NCI-H345 treated with DMSO at 0.1 percent for 48 hours (cell line): ENCODE measurements at regions not wholly inside any gene's neighbourhood (a gene's known extent, or its start where the extent isn't known, plus 50 kb on each side); places are given as distances from the start of the nearest gene placed in this dataset.

Source experiments
- DNase-seq: peaks from one replicate; lab custom pipeline; 2025; ENCODE audit not compliant: unreplicated experiment; lab: John Stamatoyannopoulos, UW

DNA sequence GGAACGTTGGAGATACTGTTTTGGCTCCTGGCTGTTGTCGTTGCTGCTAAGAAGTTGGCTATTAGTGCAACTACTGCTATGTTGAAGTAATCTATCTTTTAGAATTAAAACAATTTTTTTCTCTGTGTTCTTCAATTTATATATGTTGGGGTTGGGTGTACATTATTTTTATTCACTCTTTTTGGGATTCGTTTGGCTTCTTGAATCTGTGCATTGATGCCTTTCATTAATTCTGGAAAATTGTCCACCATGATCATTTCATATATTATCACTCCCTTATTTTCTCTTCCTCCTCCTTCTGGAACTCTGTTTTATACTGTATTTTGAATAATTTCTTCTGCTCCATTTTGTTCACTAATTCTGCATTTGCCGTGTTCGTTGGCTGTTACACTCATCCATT lies 199.5 kb upstream of the PLET1 start:
- DNase-seq = no peak

DNA sequence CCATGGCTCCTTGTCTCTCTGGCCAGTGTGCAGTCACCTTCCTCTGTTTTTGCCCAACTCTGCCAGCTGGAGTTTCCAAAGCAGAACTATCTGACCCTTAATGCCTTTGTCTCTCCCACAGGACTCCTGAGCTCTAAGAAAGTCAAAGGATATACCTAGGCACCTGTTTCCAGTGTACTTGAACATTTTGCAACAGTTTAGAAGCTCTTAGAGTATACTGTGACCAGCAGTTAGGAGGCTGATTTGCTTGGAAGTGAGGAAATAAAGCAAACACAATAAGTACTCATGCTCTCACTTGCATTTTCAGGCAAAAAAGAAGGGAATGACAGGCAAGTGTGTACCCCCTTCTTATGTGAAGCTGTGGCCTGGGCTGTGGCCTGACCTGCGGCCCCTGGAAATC lies 204.3 kb upstream of the PLET1 start:
- no peak for DNase-seq

DNA sequence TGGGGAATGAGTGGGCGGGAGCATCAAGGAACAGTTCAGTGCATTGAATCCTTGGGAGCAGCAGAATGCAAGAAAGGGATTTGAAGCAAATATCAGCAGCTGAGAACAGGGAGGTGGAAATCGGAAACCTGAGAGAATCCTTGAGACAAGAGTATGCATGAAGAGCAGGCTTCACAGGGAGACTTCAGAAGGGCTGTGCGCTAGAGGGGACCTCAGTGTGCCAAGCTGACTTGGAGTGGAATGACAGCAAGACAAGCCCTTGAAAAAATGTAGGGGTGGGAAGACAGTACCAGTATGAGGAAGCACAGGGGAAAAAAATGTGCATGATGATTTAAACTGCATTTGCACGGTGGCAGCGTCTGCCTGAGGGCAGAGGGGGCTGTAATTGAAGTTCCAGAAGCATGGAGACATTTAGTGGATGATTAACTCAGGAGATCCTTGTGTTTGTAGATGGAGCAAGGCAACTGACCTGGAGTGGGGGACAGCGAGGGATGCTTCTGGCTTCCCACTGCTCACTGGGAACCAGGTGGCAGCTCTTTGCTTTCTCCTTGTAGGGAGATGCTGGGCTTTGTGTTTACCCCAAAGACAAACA lies 204.9 kb upstream of the PLET1 start:
- DNase-seq = no peak

GRCh38 chr11:112467721-112468120 lies 207.1 kb upstream of the PLET1 start:
- no peak for DNase-seq

- DNase-seq = no peak
Observed at GRCh38 chr11:112469376-112469775, 208.7 kb upstream of the PLET1 start.

GRCh38 chr11:112470355-112470754 lies 209.7 kb upstream of the PLET1 start:
- DNase-seq = no peak

- no peak for DNase-seq
Observed at GRCh38 chr11:112471731-112472130, 211.1 kb upstream of the PLET1 start.

DNA sequence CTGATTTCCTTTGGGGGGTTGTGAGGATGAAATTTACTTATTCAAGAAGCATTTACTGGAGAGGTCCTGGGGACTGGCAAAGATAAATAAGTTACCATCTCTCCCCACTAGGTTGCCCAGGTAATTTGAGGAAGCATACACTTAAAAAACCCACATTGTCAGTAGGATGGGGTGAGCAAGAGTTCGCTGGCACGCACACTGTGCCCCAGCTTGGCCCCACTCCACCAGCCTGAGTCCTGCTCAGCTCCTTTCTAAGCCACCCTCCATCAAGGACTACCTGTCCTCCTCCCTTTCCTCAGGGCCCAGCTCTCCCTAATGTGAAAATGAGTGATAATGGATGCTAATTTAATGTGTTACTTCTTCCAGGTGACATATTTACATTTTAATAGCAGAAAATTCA lies 216.5 kb upstream of the PLET1 start:
- no peak for DNase-seq

DNA sequence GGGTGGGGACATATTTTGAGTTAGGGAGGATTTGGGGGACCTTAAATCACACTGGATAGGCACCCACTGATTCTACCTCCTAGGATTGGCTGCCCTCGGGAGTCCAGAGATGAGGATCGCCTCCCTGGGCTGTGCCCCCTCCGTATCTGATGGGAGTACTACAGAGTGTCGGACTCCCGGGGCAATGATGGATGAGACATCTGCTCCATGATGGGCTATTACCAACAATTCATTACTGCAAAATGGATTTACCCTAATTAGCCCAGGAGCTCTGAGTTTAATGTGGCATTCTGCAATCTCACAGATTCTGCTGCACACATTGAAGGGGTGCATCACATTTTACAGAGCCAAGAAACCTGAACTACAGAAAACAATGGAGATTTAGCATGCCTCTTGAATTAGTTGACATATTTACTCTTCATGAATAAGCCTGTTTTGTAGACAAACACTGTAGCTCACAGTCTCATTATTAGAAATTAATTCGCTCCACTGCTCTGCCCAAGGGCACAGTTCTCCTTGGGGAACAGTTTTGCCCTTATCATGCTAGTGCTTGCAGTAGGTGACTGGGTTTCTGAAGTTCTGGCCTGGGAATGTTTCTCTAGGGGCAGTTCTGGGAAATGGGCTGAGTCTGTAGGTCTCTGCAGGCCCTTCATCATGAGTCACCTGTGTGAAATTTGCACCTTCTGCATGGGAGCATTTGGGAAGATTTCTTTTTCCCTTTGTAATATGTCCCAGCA lies 217.1 kb upstream of the PLET1 start:
- no peak for DNase-seq

DNA sequence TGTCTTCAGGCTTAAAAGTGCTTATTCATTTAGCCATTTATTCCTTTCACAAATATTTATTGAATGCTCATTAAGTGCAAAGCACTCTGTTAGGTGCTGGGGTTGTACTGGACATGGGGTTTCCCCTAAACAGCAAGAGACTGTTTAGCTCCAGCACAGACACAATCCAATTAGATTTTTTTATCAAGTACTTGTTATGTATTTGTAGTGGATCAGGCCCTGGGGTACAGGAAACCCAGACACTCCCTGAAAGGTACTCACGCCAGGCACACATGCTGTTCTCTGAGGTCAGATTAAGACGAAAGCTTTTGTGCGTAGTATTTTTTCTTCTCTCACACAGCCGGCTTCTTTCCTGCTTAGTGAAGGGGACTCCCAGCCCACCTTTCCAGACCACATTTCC lies 218.1 kb upstream of the PLET1 start:
- DNase-seq = no peak

GRCh38 chr11:112481431-112481830 lies 220.8 kb upstream of the PLET1 start:
- no peak for DNase-seq

DNA sequence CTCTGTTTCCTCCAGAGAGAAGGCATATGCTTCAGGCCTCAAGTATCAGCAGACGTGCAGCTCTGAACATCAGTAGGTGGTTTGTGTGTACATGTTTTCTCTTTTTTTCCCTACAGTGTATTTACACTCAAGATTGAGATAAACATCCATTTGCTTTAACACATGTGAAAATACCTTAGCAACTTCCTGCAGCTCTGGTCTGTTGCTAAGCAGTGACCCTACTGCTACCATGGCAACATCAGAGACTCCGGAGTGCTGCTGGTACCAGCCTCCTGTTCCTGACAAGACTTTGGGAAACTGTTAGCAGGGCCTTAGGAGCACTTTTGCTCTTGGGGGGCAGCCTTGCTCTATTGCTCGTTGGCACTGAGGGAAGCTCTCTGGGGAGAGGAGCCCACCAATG lies 221.2 kb upstream of the PLET1 start:
- no peak for DNase-seq

DNA sequence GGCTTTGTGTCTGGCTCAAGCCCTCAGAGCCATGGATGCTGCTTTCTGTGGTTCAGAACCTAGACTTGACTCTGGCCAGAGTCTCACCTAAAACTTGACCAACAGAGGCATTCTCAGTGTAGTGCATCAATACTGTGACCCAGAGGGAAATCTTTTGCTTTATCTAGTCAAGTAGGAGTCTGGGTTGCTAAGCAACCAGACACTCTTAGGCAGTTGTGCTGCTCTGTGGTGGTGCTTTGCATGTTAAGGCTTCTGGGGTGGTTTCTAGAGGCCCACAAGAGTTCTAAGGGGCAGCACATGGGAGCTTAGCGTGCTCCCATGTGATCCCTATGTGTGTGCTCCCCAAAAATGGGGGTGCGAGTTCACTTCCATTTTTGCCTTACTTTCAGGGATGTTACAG lies 224.6 kb upstream of the PLET1 start:
- DNase-seq = no peak

- no peak for DNase-seq
Observed at GRCh38 chr11:112497826-112498225, 237.2 kb upstream of the PLET1 start.

- no peak for DNase-seq
Observed at GRCh38 chr11:112498701-112499100, 238.0 kb upstream of the PLET1 start.

DNA sequence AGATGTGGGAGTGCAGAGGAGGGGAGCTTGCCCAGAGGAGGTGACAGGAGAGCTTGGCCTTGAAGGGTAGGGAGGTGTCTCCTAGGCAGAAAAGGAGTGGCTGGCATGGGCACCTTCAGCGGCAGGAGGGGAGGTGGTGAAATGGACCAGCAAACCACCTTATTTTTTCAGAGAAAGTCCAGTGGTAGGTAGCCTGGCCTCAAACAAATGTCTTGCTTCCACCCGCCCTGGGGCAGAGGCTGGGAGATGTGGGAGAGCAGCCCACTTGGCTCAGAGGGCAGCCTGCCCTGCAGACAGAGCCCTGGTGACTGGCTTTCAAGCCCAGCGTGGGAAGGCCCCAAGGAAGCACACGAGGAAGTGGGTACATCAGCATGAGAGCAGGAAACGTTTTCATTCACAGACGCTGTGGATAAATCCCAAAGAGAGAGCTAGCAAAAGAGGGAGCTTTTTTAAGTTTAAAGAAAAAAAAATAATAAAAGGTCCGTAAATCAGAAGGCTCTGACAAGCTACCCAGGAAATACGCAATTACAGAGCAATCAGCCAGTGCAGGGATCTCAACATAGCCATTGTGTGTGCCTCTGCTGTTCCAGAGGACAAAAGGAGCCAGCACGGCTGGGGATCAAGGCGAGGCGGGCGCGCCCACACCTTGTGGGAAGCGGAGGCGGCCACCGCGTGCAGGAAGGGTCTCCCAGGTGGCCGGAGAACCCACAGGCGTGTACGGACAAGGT lies 238.7 kb upstream of the PLET1 start:
- no peak for DNase-seq

GRCh38 chr11:112499881-112500204 lies 239.2 kb upstream of the PLET1 start:
- no peak for DNase-seq

GRCh38 chr11:112503410-112503809 lies 242.8 kb upstream of the PLET1 start:
- no peak for DNase-seq

- no peak for DNase-seq
Observed at GRCh38 chr11:112504056-112504455, 243.4 kb upstream of the PLET1 start.

- no peak for DNase-seq
Observed at GRCh38 chr11:112506852-112507251, 246.2 kb upstream of the PLET1 start.

DNA sequence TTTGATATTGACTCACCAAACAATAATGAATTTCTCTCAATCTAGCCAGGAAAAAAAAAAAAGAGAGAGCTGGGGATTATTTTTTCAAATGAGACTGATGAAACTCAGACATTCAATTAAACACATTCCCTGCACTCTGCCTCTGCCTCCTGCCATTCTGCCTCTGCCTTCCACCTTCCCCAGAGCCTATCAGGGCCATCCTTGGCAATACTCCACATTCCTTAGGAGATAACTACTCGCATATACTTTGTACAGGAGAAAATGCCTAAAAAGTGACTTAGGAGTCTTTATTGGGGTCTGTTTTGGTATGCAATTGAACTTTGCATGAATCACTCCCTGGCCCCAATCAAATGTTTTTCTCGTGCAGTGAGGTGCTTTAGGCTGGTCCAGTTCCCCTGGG lies 246.6 kb upstream of the PLET1 start:
- no peak for DNase-seq

DNA sequence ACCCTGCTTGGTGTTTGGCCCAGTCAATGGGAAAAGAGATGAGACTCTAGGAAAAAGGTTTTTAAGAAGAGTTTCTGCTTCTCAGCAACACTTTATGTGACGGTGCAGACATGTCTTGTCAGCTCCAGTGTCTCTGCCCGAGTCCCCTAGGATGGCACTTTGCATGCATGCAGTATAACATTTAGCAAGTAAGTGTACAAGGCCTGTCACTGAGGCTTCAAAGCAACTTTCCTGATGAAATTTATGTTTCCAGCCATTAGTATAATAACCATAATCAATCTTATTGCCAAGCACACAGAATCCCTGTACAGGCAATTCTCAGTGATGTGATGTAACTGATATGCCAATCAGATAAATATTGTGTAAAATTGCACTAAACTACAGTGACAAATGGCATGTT lies 248.1 kb upstream of the PLET1 start:
- no peak for DNase-seq

DNA sequence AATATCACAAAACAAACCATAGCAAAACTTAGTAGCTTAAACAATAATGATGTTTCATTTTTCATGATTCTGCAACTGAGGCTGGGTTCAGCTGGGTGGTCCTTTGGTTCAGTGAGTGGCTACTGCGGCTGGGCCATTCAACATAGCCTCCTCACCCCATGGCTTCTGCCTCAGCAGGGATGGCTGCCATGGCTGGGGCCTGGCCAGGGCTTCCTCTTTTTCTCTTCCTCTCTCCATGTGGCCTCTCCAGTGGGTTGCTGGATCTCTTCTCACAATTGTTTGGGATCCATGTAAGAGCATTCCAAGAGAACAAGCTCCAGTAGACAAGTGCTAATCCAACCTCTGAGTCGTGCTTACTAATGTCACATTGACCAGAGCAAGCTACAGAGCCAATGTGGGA lies 248.6 kb upstream of the PLET1 start:
- no peak for DNase-seq
